IPS-18c (cell line): ENCODE measurements at regions not wholly inside any gene's neighbourhood (a gene's known extent, or its start where the extent isn't known, plus 50 kb on each side); places are given as distances from the start of the nearest gene placed in this dataset.
"Not testable (repeated sequence)": the region's sequence is repeated elsewhere in the genome, so short reads cannot be mapped to it uniquely, and the experiment has no call there.

Experiments
- H3K4me3 ChIP-seq: 2 replicates; pipeline ENCODE4 v1.7.0; 2013; ENCODE audit warnings: low read depth, mild to moderate bottlenecking, low read length, moderate library complexity; ENCODE audit not compliant: insufficient read depth
- H3K9me3 ChIP-seq: one replicate; pipeline ENCODE4 v1.6.1; 2013; ENCODE audit warnings: mild to moderate bottlenecking, low read length, moderate library complexity; ENCODE audit not compliant: control insufficient read depth, insufficient read depth

GRCh38 chr5:88644676-88645075 is 238.3 kb downstream of the MEF2C start:
- H3K9me3 ChIP-seq, result no peaks in the 10 kb centered on the region
- H3K4me3 ChIP-seq, result no peak overlapping the region

GRCh38 chr5:88643315-88643714 is 239.7 kb downstream of the MEF2C start:
- Histone ChIP-seq H3K9me3 (no peaks in the 10 kb centered on the region), H3K4me3 (no peak overlapping the region)

- H3K9me3 ChIP-seq, result no peaks in the 10 kb centered on the region
- H3K4me3 ChIP-seq, result no peak overlapping the region
These were observed 249.0 kb downstream of the MEF2C start for GRCh38 chr5:88634014-88634413.

- H3K4me3 ChIP-seq, H3K9me3 ChIP-seq: not testable (repeated sequence)
These were observed 260.1 kb downstream of the MEF2C start for GRCh38 chr5:88622890-88623289.

- not testable (repeated sequence) for H3K9me3 ChIP-seq, H3K4me3 ChIP-seq
These were observed 267.2 kb downstream of the MEF2C start for GRCh38 chr5:88615767-88616166.

- Histone ChIP-seq H3K4me3 (no peak overlapping the region), H3K9me3 (no peaks in the 10 kb centered on the region)
These were observed 269.9 kb downstream of the MEF2C start for GRCh38 chr5:88613051-88613450.

GRCh38 chr5:88610586-88610985 is 272.4 kb downstream of the MEF2C start:
- no peak overlapping the region for H3K4me3 ChIP-seq
- no peaks in the 10 kb centered on the region for H3K9me3 ChIP-seq

- Histone ChIP-seq H3K9me3 (no peaks in the 10 kb centered on the region), H3K4me3 (no peak overlapping the region)
These were observed 275.5 kb downstream of the MEF2C start for GRCh38 chr5:88607492-88607891.

- no peaks in the 10 kb centered on the region for H3K9me3 ChIP-seq
- H3K4me3 ChIP-seq, result no peak overlapping the region
These were observed 276.4 kb downstream of the MEF2C start for GRCh38 chr5:88606626-88607025.

- Histone ChIP-seq H3K9me3 (no peaks in the 10 kb centered on the region), H3K4me3 (no peak overlapping the region)
These were observed 276.8 kb downstream of the MEF2C start for GRCh38 chr5:88606173-88606572.

GRCh38 chr5:88602584-88602983 is 280.4 kb downstream of the MEF2C start:
- Histone ChIP-seq H3K9me3 (no peaks in the 10 kb centered on the region), H3K4me3 (no peak overlapping the region)

- no peaks in the 10 kb centered on the region for H3K9me3 ChIP-seq
These were observed 288.5 kb downstream of the MEF2C start for GRCh38 chr5:88594441-88594840.

GRCh38 chr5:88588609-88589008 is 294.4 kb downstream of the MEF2C start:
- no peaks in the 10 kb centered on the region for H3K9me3 ChIP-seq
- no peak overlapping the region for H3K4me3 ChIP-seq

More at GRCh38 chr5:88594441-88594840, 288.5 kb downstream of the MEF2C start:
- H3K4me3 ChIP-seq, result no peak overlapping the region

GRCh38 chr5:88583471-88583870 is 299.5 kb downstream of the MEF2C start:
- no peaks in the 10 kb centered on the region for H3K9me3 ChIP-seq

GRCh38 chr5:88558366-88558765 is 289.7 kb upstream of the TMEM161B start:
- H3K4me3 ChIP-seq, result no peak overlapping the region
- H3K9me3 ChIP-seq, result no peaks in the 10 kb centered on the region

More at GRCh38 chr5:88583471-88583870, 299.5 kb downstream of the MEF2C start:
- no peak overlapping the region for H3K4me3 ChIP-seq

- Histone ChIP-seq H3K4me3 (no peak overlapping the region), H3K9me3 (no peaks in the 10 kb centered on the region)
These were observed 289.2 kb upstream of the TMEM161B start for GRCh38 chr5:88557881-88558280.

- Histone ChIP-seq H3K4me3 (no peak overlapping the region), H3K9me3 (no peaks in the 10 kb centered on the region)
These were observed 288.5 kb upstream of the TMEM161B start for GRCh38 chr5:88557131-88557530.

GRCh38 chr5:88556406-88556805 is 287.8 kb upstream of the TMEM161B start:
- no peaks in the 10 kb centered on the region for H3K9me3 ChIP-seq

GRCh38 chr5:88555674-88556073 is 287.0 kb upstream of the TMEM161B start:
- Histone ChIP-seq H3K9me3 (no peaks in the 10 kb centered on the region), H3K4me3 (no peak overlapping the region)

More at GRCh38 chr5:88556406-88556805, 287.8 kb upstream of the TMEM161B start:
- no peak overlapping the region for H3K4me3 ChIP-seq
